AG09319 (cell line): ENCODE measurements at regions not wholly inside any gene's neighbourhood (a gene's known extent, or its start where the extent isn't known, plus 50 kb on each side); places are given as distances from the start of the nearest gene placed in this dataset.

Experiments
- DNase-seq: peaks from one replicate; pipeline ENCODE4 v3.0.0-alpha.2; 2010; ENCODE audit warnings: low read depth; ENCODE audit errors: extremely low read depth
- TF ChIP-seq, protein P1 (sequence below): IDR thresholded peaks from 2 replicates; pipeline ENCODE4 v1.5.1; 2011; ENCODE audit warnings: low read depth, mild to moderate bottlenecking, inconsistent platforms, low read length, moderate library complexity

DNA sequence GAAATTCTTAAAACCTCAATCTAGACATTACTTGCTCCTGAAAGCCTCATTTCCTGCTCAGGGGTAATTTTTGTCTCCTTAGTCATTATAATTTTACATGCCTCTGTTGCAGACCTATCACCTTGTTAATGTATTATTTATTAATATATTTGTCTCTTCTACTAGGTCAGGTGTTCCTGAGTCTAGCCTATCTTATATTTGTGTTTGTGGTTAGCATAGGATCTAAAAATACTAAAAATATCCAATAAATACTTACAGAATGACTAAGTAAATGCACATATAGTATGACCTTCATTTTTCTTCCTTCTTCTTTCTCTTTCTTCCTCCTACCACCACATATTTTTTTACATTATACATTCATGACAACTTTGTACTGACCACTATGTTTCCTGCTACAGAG, 268.9 kb upstream of the HS3ST5 start:
- DNase-seq: no peak
- TF ChIP-seq, protein P1, sequence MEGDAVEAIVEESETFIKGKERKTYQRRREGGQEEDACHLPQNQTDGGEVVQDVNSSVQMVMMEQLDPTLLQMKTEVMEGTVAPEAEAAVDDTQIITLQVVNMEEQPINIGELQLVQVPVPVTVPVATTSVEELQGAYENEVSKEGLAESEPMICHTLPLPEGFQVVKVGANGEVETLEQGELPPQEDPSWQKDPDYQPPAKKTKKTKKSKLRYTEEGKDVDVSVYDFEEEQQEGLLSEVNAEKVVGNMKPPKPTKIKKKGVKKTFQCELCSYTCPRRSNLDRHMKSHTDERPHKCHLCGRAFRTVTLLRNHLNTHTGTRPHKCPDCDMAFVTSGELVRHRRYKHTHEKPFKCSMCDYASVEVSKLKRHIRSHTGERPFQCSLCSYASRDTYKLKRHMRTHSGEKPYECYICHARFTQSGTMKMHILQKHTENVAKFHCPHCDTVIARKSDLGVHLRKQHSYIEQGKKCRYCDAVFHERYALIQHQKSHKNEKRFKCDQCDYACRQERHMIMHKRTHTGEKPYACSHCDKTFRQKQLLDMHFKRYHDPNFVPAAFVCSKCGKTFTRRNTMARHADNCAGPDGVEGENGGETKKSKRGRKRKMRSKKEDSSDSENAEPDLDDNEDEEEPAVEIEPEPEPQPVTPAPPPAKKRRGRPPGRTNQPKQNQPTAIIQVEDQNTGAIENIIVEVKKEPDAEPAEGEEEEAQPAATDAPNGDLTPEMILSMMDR: no peak

DNA sequence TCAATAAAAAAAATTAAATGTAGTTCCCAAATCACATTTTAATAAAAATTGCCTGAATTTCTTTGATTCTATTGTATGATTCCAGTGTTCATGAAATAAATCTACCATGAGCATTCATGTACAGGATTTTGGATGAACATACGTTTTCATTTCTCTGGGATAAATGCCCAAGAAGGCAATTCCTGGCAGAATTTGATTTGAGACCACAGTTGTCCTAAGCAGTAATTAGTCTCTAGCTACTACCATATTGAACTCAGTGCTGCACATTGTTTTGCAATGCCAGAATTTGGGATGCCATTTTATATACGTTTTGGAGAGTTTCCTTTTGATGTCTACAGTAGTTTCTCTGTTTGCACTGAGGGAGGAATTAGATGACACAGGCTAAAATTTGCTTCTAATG, 265.3 kb upstream of the HS3ST5 start:
- TF ChIP-seq, protein P1: no peak

DNA sequence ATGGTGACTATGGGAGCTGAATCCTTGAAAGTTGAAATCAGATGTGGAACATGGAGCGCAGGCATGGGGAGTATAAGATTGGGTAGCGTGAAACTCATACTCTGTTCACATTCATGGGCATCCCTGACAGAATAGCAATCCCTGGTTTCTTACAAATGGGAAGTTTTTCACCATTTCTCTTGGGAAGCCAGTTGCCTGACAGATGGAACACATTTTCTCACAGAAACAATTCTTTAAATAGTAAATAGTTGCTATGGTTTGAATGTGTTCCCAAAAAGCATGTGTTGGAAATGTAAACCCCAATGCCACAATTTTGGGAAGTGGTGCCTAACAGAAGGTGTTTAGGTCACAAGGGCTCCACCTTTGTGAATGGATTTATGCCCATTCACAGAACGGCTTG, 262.8 kb upstream of the HS3ST5 start:
- TF ChIP-seq, protein P1: no peak
- DNase-seq: no peak

More for the DNA sequence above, 265.3 kb upstream of the HS3ST5 start:
- DNase-seq: no peak

DNA sequence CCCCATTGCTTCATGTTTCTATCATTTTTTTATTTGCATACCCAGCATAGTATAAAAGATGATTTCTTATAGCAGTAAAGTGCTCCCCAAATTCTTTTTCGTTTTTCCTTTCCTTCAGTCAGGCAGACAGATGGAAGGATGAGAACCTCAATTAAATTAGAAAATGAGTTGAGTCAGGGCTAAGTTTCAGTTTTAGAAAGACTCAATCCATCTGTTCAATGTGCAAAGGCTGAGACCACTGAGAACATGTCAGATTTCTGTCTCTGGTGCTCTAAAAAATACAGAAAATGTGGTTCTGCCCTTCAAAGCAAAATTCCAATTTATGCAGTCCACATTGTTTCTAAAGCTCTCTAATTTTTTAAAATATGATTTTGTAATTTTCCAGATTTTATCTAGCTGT, 257.6 kb upstream of the HS3ST5 start:
- TF ChIP-seq, protein P1: no peak
- DNase-seq: no peak

DNA sequence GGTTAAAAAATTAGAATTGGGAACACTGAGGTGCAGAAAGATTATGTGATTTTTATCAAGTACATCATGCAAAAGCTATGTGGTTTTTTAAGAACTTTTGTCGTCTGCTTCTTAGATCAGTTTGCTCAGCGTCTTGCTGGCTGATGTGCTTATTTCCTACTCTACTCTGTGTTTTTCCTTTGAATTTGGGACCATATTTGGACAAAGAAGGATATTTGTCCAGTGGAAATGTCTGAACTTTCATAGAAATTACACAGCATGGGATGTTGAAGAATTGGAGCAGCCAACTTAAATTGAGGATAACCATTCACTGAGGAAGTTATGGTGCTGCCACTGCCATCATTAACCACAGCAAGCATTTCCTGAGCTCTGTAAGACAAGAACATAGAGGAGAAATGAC, 252.8 kb upstream of the HS3ST5 start:
- no peak for DNase-seq
- TF ChIP-seq, protein P1: no peak

DNA sequence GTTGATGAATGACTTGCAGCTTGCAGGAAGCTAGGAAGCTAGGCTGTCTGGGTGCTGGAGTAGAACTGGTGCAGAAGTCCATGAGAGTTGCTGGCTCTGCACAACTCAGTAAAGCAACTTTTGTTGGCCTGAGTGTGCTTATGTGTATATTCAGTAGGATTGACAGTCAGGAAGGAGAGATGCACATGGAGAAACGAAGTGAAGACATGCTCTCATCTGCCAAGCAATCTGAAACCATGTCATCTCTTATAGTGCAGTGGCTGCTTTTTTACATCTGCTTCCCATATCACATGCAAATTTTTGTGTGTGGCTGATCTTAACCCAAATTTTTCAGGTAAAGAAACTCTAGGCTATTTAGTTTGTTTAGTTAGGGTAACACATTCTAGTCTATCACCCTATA, 252.4 kb upstream of the HS3ST5 start:
- DNase-seq: no peak
- TF ChIP-seq, protein P1: no peak

DNA sequence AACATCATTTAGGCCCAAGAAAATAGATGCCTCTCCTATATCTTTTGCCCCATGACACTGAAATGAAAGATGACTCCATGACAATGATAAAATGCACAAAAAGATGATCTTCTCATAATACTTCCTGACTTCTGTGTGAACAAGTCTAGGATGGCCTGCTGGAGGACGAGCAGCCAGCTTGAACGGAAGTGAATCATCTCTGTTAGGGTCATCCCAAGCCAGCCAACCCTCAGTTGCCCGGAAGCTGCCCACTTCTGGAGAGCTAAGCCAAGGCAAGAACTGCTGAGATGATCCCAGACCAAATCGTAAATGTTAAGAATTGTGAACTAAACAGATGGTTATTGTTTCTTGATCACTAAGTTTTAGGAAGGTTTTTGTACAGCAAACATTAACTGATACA, 249.7 kb upstream of the HS3ST5 start:
- TF ChIP-seq, protein P1: no peak
- no peak for DNase-seq

DNA sequence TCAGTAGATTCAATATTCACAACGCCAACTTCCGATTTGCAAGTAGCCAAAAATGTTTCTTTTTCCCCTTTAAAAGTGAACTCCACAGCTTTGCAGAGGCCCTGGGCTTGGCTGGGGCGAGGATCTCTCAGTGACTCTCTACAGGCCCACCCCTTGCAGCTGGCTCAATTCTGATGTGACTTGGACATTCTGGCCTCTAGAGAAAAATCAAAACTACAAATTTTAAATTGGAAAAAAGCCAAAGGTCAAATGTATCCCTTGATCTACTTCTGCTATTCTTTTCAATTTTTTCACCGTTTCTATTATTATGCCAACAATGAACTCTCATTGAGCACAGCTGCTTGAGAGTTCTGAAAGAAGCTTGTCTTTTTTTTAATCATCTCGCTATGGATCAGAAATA, 245.9 kb upstream of the HS3ST5 start:
- DNase-seq: no peak
- TF ChIP-seq, protein P1: no peak
